Stimulated activated CD4-positive, alpha-beta T cell treated with anti-CD3 and anti-CD28 coated beads, Interleukin-2, amount 100 ng/mL, for 4 hours (primary cell): ENCODE measurements at regions not wholly inside any gene's neighbourhood (a gene's known extent, or its start where the extent isn't known, plus 50 kb on each side); places are given as distances from the start of the nearest gene placed in this dataset.
A peak's percentile ranks its signal among the peaks of the same experiment; 100 is the strongest.
"Not testable (repeated sequence)": the region's sequence is repeated elsewhere in the genome, so short reads cannot be mapped to it uniquely, and the experiment has no call there.

Source experiments
- DNase-seq: peaks from one replicate; pipeline ENCODE4 v3.0.0-alpha.2; 2020; ENCODE audit warnings: low read depth

DNA sequence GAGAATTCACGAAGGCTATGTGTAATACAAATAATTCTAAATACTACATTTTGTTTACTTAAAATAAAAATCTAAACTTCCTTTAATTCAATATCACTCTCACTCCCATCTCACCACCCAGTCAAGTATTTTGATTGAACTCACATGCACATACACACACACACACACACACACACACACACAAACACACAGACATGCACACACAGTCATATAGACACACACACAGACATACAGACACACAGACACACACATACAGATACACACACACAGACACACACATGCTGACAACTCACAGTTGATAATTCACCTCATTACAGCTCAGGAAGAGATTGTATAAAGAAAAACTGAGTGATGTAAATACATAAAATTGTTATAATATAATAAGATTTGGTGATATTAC is 559.8 kb upstream of the SLC35B3 start:
- DNase-seq = no peak

DNA sequence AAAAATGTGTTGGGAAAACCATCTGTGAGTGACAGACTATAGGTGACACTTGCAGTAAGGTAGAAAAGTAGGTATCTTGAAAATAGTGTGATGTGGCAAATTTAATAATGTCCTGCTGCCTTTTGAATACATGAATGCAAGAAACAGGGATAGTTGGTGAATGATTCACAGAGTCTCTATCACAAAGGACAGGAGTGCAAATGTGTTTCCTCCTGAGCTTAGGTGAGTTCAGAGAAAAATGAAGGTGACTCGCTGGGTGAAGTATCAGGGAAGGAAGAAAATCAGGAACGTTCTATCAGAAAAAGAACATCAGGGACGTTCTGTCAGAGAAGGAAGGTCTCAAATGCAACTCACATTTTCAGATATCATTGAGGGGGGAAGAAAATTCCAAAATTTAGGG is 557.8 kb upstream of the SLC35B3 start:
- DNase-seq = no peak

DNA sequence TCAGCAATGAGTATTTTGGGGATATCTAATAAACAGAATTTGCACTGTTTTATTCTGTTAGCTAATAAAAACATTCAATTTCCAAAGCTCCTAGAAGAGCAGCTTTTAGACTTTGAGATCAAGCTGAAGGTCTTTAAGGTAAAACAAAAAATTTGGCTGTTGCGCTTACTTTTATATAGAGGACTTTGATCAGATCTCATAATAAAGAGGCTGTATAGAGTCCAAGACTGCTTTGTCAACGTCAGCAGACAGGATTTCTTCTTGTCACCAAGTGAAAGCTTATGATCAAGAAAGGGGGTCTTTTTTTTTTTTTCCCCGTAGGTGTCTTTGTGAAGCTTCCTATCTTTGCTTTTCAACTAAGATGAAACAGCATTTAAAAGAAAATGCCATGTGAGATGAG is 556.5 kb upstream of the SLC35B3 start:
- no peak for DNase-seq

DNA sequence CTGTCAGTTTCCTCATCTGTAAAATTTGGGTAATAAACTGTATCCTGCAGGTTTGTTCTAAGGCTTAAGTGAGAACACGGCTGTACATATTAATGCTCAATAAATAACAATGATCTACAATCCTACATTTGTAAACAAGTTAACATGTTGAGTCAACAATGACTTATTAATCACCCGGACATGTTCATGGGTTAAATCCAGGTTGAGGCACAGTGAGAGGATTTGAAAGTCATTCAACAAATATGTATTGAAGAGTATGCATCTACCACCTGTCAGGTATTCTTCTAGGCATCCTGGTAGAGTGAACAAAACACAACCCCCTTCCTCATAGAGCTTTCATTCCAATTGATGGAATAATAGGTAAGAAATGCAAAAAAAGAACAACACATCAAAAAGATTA is 554.7 kb upstream of the SLC35B3 start:
- DNase-seq = no peak

DNA sequence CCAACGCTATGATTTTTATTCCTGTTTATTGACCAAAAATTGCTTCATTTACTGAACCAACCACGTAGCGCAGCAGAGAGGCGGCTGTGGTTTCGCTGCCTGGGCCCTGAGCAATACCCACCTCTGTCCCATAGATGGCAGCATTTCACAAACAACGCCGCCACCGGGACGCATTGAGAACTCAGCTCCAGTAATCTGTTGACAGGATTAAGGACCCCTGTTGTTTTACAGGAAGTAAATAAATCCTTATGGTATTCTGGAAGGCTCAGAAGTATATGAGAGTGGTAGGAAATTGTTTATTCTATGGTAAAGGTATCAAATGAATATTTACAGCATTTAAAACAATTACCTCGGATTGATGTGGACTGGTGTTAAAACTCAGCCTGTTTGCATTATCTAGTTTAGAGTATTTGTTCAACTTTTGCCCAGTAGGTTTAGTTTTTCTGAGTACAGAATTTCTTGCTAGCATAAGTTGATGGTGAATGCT is 547.9 kb upstream of the SLC35B3 start:
- peak; percentile 11 for DNase-seq

DNA sequence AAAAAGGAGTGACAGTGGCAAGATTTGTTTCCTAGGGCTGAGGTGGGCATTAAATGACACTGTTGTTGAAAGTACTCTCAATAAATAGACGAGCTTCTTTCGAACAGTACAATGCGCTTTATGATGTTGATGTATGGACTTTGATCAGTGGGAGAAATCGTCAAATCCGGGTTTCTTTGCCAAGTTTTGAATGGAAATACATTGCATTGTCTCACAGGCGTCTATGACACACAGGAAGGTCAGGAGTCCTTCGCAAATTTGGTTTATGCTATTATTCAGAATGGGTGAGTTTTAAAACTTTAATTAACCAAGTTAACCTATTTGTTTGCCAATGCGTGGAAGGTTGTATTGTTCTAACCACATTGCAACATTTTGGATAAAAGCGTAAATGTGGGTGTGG is 547.3 kb upstream of the SLC35B3 start:
- no peak for DNase-seq

DNA sequence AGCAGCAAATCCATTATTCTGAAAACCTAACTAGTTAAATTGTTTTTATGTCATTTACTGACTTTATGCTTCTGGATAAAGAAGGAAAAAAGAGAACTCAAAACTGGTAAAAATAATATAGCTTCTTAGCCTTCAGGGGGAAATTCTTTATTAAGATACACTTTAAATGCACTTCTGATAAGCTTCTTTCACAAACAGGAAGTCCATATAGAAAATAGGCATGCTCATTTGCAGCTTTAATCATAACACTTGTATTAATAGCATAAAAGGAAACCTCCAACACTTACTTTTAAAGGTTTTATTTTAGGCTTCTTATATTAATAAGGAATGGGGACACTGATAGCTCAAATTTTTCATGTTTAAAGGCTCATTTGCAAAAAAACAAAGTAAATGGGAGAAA is 538.0 kb upstream of the SLC35B3 start:
- no peak for DNase-seq

DNA sequence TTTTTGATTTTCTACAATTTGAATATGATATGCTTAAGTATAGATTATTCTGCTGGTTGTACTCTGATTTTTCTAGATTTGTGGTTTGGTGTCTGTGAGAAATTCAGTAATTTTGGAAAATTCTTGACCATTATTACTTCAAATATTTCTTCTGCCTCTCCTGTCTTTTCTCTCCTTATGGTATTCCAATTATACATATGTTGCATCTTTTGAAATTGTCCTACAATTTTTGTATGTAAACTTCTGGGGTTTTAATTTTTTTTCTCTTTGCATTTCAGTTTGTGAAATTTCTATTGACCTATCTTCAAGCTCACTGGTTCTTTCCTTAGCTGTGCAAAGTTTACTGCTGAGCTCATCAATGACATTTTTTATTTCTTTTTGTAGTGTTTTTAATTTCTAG is 534.4 kb upstream of the SLC35B3 start:
- DNase-seq = no peak

DNA sequence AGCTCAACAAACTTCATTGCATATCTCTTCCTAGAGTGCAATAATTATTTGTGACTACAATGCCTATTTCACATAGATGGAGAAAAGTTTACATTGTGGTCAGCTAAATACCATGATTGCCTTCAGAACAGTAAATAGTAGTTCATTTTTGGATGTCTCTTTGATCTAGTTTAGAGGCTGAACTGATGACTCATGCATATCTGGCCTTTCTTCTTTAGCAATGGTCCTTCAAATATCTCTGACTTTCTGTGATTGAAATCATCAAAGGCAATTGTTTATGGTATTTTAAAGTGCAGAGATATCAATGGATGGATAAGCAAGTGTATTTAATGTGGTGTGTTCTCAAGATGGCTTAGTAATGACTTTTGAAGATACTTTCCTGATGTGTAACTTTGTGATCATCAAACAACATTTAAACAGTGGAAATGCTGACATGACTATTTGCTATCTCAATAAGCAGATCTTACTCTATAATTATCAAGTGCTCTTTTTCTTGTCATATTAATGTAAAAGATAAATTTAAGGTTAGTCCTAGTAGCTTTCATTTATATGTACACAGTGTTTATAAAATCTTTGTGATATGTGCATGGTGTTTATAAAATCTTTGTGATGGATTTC is 523.7 kb upstream of the SLC35B3 start:
- DNase-seq = no peak

DNA sequence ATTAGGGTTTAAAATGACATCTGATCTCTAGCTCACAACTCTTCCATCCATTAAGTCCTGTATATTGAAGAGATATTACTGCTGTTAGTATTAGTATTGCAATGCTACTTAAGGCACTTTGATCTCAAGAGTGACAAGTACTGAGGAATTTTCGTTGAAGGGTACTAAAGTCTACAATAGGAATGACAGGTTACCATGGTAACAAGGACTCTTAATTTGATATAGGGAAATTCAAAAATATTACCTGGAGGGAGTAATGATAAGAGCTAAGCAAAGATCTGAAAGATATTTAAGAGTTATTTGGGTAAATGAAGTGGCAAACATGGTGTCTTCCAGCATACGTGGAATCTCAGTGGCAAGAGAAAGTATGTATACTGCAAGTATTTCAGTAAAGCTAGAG is 518.0 kb upstream of the SLC35B3 start:
- DNase-seq = no peak

DNA sequence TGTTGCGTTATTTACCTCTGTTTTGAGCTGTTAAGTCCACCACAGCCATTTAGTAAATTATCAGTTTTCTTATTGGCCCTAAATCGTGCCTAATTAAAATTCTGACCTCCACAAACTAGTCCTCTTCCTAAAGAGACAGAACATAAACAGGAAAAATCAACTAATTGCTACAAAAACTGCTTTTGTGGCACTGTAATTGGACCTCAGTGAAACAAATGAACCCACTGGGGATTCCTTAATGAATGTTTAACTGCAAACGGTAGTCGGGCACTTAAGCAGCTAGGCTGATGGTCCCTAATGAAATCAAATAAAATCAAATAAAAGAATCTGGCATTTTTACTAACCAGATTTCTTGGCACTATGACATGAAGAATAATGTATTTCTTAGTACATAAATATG is 513.4 kb upstream of the SLC35B3 start:
- no peak for DNase-seq

DNA sequence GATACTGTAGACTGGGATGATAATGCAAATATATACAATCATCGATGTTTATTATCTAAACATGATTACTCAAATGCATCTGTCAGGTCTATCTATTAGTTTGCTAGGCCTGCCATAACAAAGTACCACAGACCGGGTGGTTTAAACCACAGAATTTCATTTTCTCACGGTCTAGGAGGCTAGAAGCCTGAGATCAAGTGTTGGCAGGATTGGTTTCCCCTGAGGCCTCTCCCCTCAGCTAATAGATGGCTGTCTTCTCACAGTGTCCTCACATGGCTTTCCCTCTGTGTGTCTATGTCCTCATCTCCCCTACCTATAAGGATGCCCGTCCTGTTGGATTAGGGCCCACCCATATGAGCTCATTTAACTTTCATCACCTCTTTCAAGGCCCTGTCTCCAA is 512.6 kb upstream of the SLC35B3 start:
- DNase-seq = no peak

DNA sequence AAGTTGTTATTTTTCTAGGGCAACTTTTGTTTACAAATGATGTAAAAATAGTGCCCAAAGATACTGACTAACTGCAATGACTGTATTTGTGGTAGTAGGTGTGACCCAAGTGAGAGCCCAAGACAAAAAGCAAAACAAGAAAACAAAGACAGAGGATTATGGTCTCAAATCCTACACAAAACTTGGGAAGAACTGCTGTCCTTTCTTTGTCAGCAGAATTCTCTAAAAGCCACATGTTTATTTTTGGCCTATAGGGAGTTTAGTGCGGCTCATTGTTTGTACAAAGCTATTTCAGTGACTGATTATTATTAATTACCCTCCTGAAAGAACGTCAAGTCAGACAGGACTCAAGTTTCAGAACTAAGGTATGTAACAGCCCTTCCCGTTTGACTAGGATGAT is 509.2 kb upstream of the SLC35B3 start:
- DNase-seq = no peak

DNA sequence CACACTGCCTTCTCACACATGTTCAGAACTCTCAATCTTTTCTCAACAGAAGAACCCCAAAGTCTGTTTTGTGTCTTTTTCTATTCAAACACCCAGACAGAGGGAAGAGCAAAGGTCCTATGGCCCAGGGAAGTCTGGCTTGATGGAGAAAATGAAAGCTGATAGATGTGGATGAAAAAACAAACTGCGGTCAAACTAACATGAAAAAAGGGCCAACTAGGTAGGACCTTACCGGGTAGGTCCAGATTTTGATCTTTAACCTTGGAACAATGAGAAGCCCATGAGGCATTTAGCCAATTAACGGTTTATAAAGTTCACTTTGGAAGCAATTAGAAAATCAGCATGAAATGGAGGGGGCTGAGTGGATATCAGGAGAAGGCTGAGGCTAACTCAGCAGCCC is 507.7 kb upstream of the SLC35B3 start:
- no peak for DNase-seq

DNA sequence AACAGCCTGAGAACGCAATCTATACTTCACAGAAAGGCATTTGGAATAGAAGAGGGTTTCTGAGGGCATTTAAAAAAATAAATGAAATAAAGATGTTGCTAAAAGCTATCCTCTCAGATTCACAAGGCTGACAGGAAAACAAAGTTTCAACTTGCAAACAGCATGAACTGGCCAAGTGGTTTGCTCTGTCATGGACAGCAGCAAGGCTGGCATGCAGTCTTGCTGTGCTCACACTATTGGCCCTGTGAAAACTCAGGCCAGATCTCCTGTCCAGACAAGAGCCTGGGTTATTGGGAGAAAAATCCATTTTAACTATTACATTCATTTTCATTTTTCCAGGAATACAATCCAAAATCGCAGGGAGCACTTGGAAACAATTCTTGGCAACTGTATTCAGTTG is 506.2 kb upstream of the SLC35B3 start:
- no peak for DNase-seq

DNA sequence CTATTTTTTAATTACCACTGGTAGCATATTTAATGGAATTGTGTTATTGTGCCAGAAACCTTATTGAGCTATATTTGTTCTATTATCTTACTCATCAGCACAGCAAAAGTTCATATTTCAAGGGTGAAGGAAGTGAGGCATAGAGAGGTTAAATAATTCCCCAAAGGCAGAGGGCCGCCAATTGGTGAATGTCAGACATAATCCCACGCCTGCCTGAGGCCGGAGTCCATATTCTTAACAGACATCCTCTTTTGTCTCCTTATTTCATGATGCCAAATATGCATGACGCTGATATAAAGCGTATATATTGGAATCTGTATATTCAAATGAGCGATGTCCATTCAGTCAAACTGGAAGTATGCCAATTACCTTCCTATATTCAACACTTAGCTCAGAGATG is 505.0 kb upstream of the SLC35B3 start:
- no peak for DNase-seq

DNA sequence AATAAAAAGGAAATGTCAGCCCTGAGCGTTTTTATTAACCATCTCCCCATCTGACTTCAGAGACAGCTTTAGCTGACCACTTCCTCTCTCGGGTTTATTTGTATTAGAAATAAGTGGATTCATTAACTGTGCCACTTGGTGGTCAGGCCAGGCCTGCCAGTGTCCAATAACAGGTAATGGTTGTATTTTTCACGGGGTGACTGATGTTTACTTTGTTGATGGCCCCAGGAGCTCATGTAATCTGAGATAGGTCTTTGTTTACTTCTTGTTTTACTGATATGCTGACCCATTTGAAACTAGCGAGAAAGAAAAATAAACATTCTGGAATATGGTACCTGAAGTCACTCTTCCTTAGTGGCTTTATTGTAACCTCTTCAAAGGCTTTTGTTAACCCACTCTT is 504.3 kb upstream of the SLC35B3 start:
- no peak for DNase-seq

DNA sequence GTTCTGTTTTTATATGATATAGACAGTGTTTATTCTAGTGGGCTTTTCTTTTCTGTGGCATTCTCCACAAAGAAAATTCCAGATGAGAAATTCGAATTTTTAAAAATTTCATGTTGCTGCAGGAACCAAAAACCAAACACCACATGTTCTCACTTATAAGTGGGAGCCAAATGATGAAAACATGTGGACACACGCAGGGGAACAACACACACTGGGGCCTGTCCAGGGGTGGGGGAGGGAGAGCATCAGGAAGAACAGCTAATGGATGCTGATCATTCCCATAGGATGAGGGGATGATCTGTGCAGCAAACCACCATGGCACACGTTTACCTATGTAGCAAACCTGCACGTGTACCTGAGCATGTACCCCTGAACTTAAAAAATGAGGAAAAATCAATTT is 499.0 kb upstream of the SLC35B3 start:
- DNase-seq = no peak

DNA sequence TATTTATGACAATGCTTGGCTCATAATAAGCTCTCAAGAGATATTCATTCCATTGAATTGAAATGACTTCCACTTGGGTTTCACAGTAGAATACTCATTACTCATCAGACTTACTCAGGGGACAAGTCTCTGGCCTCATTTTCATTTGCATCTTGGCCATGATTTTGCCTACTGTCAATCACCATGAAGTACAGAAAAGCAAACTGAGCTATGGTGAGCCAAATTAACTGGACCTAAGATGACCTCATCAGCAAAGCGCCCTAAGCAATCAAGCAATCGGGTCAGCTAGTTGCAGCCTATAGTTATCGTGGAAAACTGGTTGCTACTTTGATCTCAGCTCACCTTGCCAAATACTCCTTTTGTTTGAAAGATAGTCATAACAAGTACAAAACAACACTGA is 494.7 kb upstream of the SLC35B3 start:
- no peak for DNase-seq

DNA sequence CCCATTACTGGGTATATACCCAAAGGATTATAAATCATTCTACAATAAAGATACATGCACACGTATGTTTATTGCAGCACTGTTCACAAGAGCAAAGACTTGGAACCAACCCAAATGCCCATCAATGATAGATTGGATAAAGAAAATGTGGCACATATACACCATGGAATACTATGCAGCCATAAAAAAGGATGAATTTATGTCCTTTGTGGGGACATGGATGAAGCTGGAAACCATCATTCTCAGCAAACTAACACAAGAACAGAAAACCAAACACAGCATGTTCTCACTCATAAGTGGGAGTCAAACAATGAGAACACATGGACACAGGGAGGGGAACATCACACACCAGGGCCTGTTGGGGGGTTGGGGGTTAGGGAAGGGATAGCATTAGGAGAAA is 484.9 kb upstream of the SLC35B3 start:
- not testable (repeated sequence) for DNase-seq

DNA sequence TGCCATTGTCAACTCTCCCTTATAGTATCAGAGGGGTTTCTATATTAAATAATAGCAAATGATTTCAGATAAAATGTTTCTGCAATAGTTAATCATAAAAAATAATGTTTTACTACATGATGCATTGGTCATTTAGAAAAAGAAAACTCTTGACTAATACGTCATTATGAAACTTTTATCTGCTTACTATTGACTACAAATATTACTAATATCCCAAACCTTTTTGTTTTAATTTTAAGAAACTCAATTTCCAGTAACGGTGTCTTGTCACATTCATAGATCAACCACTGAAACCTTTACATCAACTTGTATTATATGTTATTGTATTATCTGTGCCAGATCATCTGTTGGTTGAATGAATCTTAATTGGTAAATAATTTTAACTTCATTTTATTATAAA is 482.9 kb upstream of the SLC35B3 start:
- no peak for DNase-seq

DNA sequence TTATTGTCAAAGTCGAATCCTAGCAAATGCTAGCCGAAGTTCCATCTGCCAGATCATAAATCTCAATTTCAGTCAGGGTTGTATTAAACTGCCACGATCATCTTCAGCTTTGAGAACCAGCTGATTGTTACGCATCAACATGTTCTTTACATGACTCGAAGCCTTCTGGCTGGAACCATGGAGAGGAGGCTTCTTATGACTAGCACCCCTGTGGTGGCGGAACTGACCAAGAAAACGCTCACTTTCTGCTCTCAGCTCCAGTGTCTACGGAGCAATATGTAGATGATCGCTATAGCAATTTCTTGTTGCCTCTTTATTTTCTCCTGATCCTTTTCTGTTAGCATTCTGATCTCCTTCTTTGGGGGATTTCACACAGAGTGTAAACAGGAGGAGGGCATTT is 479.4 kb upstream of the SLC35B3 start:
- DNase-seq = no peak

DNA sequence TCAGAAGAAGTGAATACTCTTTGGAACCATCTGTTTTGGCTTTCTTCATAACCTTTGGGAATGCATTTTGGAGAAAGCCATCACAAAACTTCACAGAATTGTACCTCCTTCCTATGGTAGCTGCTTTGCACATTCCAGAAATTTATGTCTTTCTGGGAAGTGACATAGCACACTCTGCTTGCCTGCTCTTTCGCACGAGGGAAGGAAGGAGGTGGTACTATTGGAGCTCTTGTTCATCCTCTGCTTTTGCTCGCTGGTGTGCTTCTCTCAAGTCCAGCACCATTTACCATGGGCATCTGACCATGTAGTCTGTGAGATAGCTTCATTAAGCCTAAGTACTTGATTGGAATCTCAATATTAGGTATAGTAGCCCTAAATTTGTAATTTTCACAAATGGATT is 473.3 kb upstream of the SLC35B3 start:
- DNase-seq = no peak

DNA sequence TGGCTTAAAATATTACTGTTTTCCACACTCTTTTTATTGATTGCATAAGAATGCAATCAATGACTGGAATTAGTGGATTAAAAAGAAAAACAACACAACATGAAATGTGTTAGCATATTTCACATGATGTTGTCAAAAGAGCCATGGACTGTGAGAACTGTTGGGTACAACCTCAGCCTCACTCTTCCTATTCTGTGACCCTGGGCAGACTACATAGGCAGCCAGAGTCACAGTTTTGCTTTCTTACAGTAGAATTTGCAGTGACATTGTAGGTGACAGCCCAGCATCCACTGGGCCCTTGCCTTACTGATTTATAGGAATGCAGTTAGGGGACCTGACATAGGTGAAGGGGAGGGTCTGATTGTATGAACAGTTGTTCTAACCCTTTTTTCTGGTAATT is 471.4 kb upstream of the SLC35B3 start:
- no peak for DNase-seq

DNA sequence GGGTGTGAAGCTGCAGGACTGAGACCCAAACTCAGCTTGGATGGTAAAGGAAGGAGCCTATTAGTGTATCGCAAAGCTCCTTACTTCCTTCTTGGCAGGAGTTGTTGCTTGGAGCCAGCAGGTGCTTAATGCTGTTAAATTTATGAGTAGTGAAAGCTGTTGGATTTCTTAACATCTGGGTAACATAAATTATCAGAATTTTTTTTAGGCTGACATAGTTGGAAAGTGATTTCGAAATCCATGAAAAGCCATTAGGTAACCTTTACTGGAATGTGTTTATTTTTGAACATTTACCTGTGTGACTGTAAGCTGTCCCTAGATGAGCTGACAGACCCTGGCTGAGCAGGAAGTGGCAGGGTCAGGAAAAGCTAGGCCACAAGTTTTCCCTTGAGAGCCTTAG is 470.4 kb upstream of the SLC35B3 start:
- no peak for DNase-seq
